ENCODE measurements at regions not wholly inside any gene's neighbourhood (a gene's known extent, or its start where the extent isn't known, plus 50 kb on each side); places are given as distances from the start of the nearest gene placed in this dataset.

DNA sequence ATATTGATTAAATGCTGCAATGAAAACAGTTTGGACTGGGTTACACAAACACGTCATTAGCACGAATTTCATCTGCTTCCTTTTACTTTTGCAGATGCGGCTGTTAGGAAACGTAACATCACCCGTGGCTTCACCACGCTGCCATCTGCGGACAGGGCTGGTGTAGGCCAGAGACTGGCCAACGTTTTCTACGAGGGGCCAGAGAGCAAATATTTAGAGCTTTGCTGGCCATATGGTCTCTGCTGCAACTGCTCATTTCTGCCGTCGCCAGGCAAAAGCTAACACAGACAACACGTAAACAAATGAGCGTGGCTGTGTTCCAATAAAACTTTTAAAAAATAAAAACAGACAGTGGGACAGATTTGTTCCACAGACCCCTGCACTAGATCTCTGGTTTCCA, 96.6 kb downstream of the ENGASE start:
- TF ChIP-seq, protein P1, sequence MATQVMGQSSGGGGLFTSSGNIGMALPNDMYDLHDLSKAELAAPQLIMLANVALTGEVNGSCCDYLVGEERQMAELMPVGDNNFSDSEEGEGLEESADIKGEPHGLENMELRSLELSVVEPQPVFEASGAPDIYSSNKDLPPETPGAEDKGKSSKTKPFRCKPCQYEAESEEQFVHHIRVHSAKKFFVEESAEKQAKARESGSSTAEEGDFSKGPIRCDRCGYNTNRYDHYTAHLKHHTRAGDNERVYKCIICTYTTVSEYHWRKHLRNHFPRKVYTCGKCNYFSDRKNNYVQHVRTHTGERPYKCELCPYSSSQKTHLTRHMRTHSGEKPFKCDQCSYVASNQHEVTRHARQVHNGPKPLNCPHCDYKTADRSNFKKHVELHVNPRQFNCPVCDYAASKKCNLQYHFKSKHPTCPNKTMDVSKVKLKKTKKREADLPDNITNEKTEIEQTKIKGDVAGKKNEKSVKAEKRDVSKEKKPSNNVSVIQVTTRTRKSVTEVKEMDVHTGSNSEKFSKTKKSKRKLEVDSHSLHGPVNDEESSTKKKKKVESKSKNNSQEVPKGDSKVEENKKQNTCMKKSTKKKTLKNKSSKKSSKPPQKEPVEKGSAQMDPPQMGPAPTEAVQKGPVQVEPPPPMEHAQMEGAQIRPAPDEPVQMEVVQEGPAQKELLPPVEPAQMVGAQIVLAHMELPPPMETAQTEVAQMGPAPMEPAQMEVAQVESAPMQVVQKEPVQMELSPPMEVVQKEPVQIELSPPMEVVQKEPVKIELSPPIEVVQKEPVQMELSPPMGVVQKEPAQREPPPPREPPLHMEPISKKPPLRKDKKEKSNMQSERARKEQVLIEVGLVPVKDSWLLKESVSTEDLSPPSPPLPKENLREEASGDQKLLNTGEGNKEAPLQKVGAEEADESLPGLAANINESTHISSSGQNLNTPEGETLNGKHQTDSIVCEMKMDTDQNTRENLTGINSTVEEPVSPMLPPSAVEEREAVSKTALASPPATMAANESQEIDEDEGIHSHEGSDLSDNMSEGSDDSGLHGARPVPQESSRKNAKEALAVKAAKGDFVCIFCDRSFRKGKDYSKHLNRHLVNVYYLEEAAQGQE (IDR thresholded peaks at IDR 0.05; ENCODE audit: borderline replicate concordance), result no peak
- TF ChIP-seq EZH2 (IDR thresholded peaks at IDR 0.05; ENCODE audit: borderline replicate concordance, insufficient read depth, low read length, poor library complexity, severe bottlenecking), result no peak
- TF ChIP-seq, protein P2, sequence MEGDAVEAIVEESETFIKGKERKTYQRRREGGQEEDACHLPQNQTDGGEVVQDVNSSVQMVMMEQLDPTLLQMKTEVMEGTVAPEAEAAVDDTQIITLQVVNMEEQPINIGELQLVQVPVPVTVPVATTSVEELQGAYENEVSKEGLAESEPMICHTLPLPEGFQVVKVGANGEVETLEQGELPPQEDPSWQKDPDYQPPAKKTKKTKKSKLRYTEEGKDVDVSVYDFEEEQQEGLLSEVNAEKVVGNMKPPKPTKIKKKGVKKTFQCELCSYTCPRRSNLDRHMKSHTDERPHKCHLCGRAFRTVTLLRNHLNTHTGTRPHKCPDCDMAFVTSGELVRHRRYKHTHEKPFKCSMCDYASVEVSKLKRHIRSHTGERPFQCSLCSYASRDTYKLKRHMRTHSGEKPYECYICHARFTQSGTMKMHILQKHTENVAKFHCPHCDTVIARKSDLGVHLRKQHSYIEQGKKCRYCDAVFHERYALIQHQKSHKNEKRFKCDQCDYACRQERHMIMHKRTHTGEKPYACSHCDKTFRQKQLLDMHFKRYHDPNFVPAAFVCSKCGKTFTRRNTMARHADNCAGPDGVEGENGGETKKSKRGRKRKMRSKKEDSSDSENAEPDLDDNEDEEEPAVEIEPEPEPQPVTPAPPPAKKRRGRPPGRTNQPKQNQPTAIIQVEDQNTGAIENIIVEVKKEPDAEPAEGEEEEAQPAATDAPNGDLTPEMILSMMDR (IDR thresholded peaks at IDR 0.05; ENCODE audit: poor library complexity, severe bottlenecking), result no peak
- TF ChIP-seq MXI1 (conservative IDR thresholded peaks at IDR 0.05; ENCODE audit: poor library complexity, severe bottlenecking), result no peak
- TF ChIP-seq RAD21 (conservative IDR thresholded peaks at IDR 0.05), result no peak
- TF ChIP-seq SMC3 (conservative IDR thresholded peaks at IDR 0.05; ENCODE audit: poor library complexity), result no peak
- no peak for TF ChIP-seq EP300 (conservative IDR thresholded peaks at IDR 0.05; ENCODE audit: poor library complexity, severe bottlenecking)

All from neural cell (in vitro differentiated cells).